ENCODE measurements at regions not wholly inside any gene's neighbourhood (a gene's known extent, or its start where the extent isn't known, plus 50 kb on each side); places are given as distances from the start of the nearest gene placed in this dataset.

- Histone ChIP-seq H3K36me3 (ENCODE audit: control insufficient read depth in 2 of 2, insufficient read depth in 2 of 2, low read length in 1 of 2) (no peaks in the 10 kb centered on the region), H3K27ac (ENCODE audit: low read depth in 2 of 2, low read length in 1 of 2) (no peak overlapping the region), H3K4me3 (ENCODE audit: low read depth in 1 of 2, low read length in 2 of 2) (no peak overlapping the region), H3K4me1 (ENCODE audit: control insufficient read depth in 2 of 2, insufficient read depth in 2 of 2, low read length in 1 of 2) (no peaks in the 10 kb centered on the region), H3K27me3 (ENCODE audit: control insufficient read depth in 1 of 2, insufficient read depth in 2 of 2, low read length in 2 of 2) (no peaks in the 10 kb centered on the region), H3K9me3 (ENCODE audit: control insufficient read depth in 2 of 2, insufficient read depth in 1 of 2, low read depth in 1 of 2, low read length in 1 of 2) (no peaks in the 10 kb centered on the region)
- 76 to 87% methylated on average over 1 of the region's 1 CpG for WGBS, 2 donors
Measured at GRCh38 chr9:18357321-18357720, 116.6 kb upstream of the ADAMTSL1 start.

DNA sequence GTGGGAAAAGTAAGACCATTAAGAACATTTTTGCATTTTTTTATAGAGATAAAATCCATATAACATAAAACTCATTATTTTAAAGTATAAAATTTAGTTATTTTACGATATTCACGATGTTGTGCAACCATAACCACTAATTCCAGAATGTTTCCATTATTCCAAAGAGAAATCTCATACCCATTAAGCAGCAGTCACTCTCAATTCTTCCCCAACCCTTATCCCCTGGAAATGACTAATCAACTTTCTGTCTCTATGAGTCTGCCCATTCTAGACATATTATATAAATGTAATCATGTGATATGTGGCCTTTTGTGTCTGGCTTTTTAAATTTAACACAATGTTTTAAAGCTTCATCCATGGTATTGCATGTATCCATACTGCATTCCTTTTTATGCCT, 115.6 kb upstream of the ADAMTSL1 start:
- WGBS, 2 donors, result 83 to 96% methylated on average over 2 of the region's 2 CpGs
- no peak overlapping the region for H3K27ac ChIP-seq (ENCODE audit: low read depth in 2 of 2, low read length in 1 of 2)
- no peaks in the 10 kb centered on the region for H3K4me1 ChIP-seq (ENCODE audit: control insufficient read depth in 2 of 2, insufficient read depth in 2 of 2, low read length in 1 of 2)
- H3K4me3 ChIP-seq (ENCODE audit: low read depth in 1 of 2, low read length in 2 of 2), result no peak overlapping the region
- no peaks in the 10 kb centered on the region for H3K36me3 ChIP-seq (ENCODE audit: control insufficient read depth in 2 of 2, insufficient read depth in 2 of 2, low read length in 1 of 2)
- no peaks in the 10 kb centered on the region for H3K27me3 ChIP-seq (ENCODE audit: control insufficient read depth in 1 of 2, insufficient read depth in 2 of 2, low read length in 2 of 2)
- H3K9me3 ChIP-seq (ENCODE audit: control insufficient read depth in 2 of 2, insufficient read depth in 1 of 2, low read depth in 1 of 2, low read length in 1 of 2), result no peaks in the 10 kb centered on the region

DNA sequence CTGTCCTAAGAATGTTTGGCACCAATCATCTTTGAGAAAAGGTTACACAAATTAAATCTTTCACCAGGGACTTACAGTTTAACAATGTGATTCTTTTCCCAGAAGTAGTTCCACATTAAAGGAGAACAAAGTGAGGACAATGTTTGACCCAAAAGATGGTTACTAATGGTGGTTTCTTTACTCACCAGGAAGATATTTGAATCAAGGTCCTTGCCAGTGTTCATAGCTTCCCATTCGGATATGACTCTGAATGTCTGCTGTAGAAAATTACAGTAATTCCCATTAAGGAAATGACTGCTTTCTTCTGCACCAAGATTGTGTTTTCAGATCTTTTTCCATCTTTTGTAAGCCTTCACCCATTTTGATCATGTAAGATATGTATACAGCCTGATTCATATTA, 114.6 kb upstream of the ADAMTSL1 start:
- H3K9me3 ChIP-seq (ENCODE audit: control insufficient read depth in 2 of 2, insufficient read depth in 1 of 2, low read depth in 1 of 2, low read length in 1 of 2), result no peaks in the 10 kb centered on the region
- H3K4me1 ChIP-seq (ENCODE audit: control insufficient read depth in 2 of 2, insufficient read depth in 2 of 2, low read length in 1 of 2), result no peaks in the 10 kb centered on the region
- WGBS, 2 donors, result 76 to 80% methylated on average over 1 of the region's 1 CpG
- H3K27ac ChIP-seq (ENCODE audit: low read depth in 2 of 2, low read length in 1 of 2), result no peak overlapping the region
- H3K27me3 ChIP-seq (ENCODE audit: control insufficient read depth in 1 of 2, insufficient read depth in 2 of 2, low read length in 2 of 2), result no peaks in the 10 kb centered on the region
- no peaks in the 10 kb centered on the region for H3K36me3 ChIP-seq (ENCODE audit: control insufficient read depth in 2 of 2, insufficient read depth in 2 of 2, low read length in 1 of 2)
- no peak overlapping the region for H3K4me3 ChIP-seq (ENCODE audit: low read depth in 1 of 2, low read length in 2 of 2)

DNA sequence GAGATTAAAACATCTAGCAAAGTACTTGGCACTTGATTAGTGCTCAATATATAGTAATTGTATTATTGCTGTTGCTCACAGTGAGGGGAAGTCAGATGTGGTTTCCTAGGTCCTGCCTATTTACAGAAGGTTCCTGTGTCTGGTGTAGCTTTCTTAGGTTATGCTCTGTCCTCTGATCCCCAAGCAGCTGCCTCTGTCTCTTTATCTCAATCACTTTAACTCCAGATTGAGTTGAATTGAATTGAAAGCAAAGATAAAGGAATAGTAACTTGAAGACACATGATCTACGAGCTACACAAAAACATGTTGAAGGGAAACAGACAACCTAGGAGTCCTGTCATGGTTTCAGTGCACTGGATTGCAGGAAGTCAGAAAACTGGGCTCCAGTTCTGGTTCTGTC, 113.9 kb upstream of the ADAMTSL1 start:
- H3K4me3 ChIP-seq (ENCODE audit: low read depth in 1 of 2, low read length in 2 of 2), result no peak overlapping the region
- WGBS, 2 donors, result 59 to 78% methylated on average over 1 of the region's 1 CpG

DNA sequence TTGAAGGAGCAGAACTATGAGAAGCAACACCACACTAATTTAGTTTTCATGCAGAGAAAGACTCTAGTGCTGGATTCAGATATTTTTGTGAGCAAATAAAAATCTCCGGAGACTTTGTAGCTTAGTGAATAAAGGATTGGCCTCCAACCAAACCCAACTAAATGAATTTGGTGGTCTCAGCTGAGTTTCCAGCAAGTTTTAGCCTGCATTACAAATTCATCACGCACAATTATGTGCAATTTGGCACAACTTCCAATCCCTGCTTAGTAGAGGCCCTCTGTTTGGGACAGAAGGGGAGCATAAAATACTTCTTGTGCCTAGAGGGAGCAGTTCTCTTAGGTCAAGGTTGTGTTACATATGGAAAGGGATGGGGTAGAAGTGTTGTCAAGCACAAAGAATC, 112.3 kb upstream of the ADAMTSL1 start:
- WGBS, 2 donors, result 51 to 67% methylated on average over 2 of the region's 2 CpGs
- Histone ChIP-seq H3K4me3 (ENCODE audit: low read depth in 1 of 2, low read length in 2 of 2) (no peak overlapping the region), H3K4me1 (ENCODE audit: control insufficient read depth in 2 of 2, insufficient read depth in 2 of 2, low read length in 1 of 2) (no peaks in the 10 kb centered on the region), H3K36me3 (ENCODE audit: control insufficient read depth in 2 of 2, insufficient read depth in 2 of 2, low read length in 1 of 2) (no peaks in the 10 kb centered on the region), H3K27me3 (ENCODE audit: control insufficient read depth in 1 of 2, insufficient read depth in 2 of 2, low read length in 2 of 2) (no peaks in the 10 kb centered on the region), H3K27ac (ENCODE audit: low read depth in 2 of 2, low read length in 1 of 2) (no peak overlapping the region), H3K9me3 (ENCODE audit: control insufficient read depth in 2 of 2, insufficient read depth in 1 of 2, low read depth in 1 of 2, low read length in 1 of 2) (no peaks in the 10 kb centered on the region)

More for the DNA sequence above, 113.9 kb upstream of the ADAMTSL1 start:
- Histone ChIP-seq H3K27me3 (ENCODE audit: control insufficient read depth in 1 of 2, insufficient read depth in 2 of 2, low read length in 2 of 2) (no peaks in the 10 kb centered on the region), H3K4me1 (ENCODE audit: control insufficient read depth in 2 of 2, insufficient read depth in 2 of 2, low read length in 1 of 2) (no peaks in the 10 kb centered on the region), H3K9me3 (ENCODE audit: control insufficient read depth in 2 of 2, insufficient read depth in 1 of 2, low read depth in 1 of 2, low read length in 1 of 2) (no peaks in the 10 kb centered on the region), H3K36me3 (ENCODE audit: control insufficient read depth in 2 of 2, insufficient read depth in 2 of 2, low read length in 1 of 2) (no peaks in the 10 kb centered on the region), H3K27ac (ENCODE audit: low read depth in 2 of 2, low read length in 1 of 2) (no peak overlapping the region)

GRCh38 chr9:18362166-18362565, 111.8 kb upstream of the ADAMTSL1 start:
- WGBS, 2 donors, result 76 to 85% methylated on average over 1 of the region's 1 CpG
- Histone ChIP-seq H3K27ac (ENCODE audit: low read depth in 2 of 2, low read length in 1 of 2) (no peak overlapping the region), H3K27me3 (ENCODE audit: control insufficient read depth in 1 of 2, insufficient read depth in 2 of 2, low read length in 2 of 2) (no peaks in the 10 kb centered on the region), H3K4me1 (ENCODE audit: control insufficient read depth in 2 of 2, insufficient read depth in 2 of 2, low read length in 1 of 2) (no peaks in the 10 kb centered on the region), H3K9me3 (ENCODE audit: control insufficient read depth in 2 of 2, insufficient read depth in 1 of 2, low read depth in 1 of 2, low read length in 1 of 2) (no peaks in the 10 kb centered on the region), H3K36me3 (ENCODE audit: control insufficient read depth in 2 of 2, insufficient read depth in 2 of 2, low read length in 1 of 2) (no peaks in the 10 kb centered on the region), H3K4me3 (ENCODE audit: low read depth in 1 of 2, low read length in 2 of 2) (no peak overlapping the region)

DNA sequence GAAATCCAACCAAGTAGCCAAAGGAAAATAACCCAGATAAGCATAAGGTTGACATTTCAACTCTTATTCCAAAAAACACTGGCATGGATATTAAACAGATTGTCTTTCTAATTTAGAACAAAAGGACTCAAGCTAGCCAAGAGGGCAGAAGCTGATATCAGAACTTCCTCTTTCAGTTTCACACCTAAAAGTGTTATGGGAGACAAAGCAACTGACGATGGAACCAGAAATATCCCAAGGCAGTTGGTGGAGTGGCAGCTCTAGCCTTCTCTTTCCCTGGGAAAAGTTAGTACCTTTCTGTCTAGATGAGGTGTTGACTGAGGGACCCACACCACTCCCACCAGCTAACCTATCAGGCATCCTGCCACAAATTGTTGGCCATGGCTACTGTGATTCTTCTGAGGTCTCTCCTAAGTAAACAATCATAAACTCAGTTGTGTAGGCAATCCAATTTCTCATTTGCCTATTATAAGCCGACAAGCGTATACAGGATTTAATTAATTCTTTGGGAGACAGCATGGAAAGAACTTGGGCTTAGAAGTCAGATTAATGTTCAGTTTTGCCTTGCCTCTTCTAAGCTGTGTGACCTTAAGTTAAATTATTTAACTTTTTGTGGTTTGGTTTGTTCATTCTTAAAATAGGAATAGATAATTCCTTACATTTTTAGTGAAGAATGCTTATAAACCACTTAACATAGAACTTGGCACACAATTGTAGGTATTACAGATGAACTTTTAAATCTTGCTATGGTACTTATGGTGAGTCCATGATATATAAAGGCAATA, 110.9 kb upstream of the ADAMTSL1 start:
- 25% methylated on average over 3 of the region's 3 CpGs for WGBS, 2 donors
- no peak overlapping the region for H3K27ac ChIP-seq (ENCODE audit: low read depth in 2 of 2, low read length in 1 of 2)
- H3K9me3 ChIP-seq (ENCODE audit: control insufficient read depth in 2 of 2, insufficient read depth in 1 of 2, low read depth in 1 of 2, low read length in 1 of 2), result no peaks in the 10 kb centered on the region
- H3K4me1 ChIP-seq (ENCODE audit: control insufficient read depth in 2 of 2, insufficient read depth in 2 of 2, low read length in 1 of 2), result no peaks in the 10 kb centered on the region
- H3K36me3 ChIP-seq (ENCODE audit: control insufficient read depth in 2 of 2, insufficient read depth in 2 of 2, low read length in 1 of 2), result no peaks in the 10 kb centered on the region
- H3K27me3 ChIP-seq (ENCODE audit: control insufficient read depth in 1 of 2, insufficient read depth in 2 of 2, low read length in 2 of 2), result no peaks in the 10 kb centered on the region
- H3K4me3 ChIP-seq (ENCODE audit: low read depth in 1 of 2, low read length in 2 of 2), result no peak overlapping the region

DNA sequence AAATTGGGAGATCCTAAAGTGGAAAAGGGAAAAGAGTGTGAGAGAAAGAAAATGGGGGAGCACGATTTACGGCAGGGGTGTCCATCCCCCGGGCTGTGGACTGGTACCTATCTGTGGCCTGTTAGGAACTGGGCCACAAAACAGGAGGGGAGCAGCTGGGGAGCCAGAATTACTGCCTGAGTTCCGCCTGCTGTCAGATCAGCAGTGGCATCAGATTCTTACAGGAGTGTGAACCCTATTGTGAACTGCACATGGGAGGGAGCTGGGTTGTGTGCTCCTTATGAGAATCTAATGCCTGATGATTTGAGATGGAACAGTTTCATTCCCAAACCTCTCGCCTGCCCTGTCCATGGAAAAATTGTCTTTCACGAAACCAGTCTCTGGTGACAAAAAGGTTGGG, 108.3 kb upstream of the ADAMTSL1 start:
- H3K27me3 ChIP-seq (ENCODE audit: control insufficient read depth in 1 of 2, insufficient read depth in 2 of 2, low read length in 2 of 2), result no peaks in the 10 kb centered on the region
- no peak overlapping the region for H3K27ac ChIP-seq (ENCODE audit: low read depth in 2 of 2, low read length in 1 of 2)
- no peaks in the 10 kb centered on the region for H3K36me3 ChIP-seq (ENCODE audit: control insufficient read depth in 2 of 2, insufficient read depth in 2 of 2, low read length in 1 of 2)
- H3K9me3 ChIP-seq (ENCODE audit: control insufficient read depth in 2 of 2, insufficient read depth in 1 of 2, low read depth in 1 of 2, low read length in 1 of 2), result no peaks in the 10 kb centered on the region
- WGBS, 2 donors, result 86 to 91% methylated on average over 6 of the region's 6 CpGs
- no peaks in the 10 kb centered on the region for H3K4me1 ChIP-seq (ENCODE audit: control insufficient read depth in 2 of 2, insufficient read depth in 2 of 2, low read length in 1 of 2)
- no peak overlapping the region for H3K4me3 ChIP-seq (ENCODE audit: low read depth in 1 of 2, low read length in 2 of 2)

DNA sequence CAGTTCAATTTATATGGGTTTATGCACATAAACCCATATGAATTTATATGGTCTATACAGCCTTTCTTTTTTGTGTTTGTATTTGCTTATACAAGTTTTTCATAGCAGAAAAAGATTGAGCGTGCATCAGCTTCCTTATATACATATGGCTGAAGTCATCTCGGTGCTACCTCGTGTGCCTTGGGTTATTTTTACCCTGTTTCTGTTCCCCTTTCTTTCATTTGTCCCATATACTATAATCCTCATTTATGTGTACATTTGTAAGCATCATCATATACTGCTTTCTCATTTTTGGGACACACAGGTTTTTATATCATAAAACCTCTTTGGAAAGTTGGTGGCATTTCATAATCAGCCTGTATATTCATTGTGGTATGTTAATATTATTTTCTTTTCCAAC, 107.8 kb upstream of the ADAMTSL1 start:
- 83% methylated on average over 3 of the region's 3 CpGs for WGBS, 2 donors
- Histone ChIP-seq H3K27me3 (ENCODE audit: control insufficient read depth in 1 of 2, insufficient read depth in 2 of 2, low read length in 2 of 2) (no peaks in the 10 kb centered on the region), H3K4me3 (ENCODE audit: low read depth in 1 of 2, low read length in 2 of 2) (no peak overlapping the region), H3K4me1 (ENCODE audit: control insufficient read depth in 2 of 2, insufficient read depth in 2 of 2, low read length in 1 of 2) (no peaks in the 10 kb centered on the region), H3K27ac (ENCODE audit: low read depth in 2 of 2, low read length in 1 of 2) (no peak overlapping the region), H3K36me3 (ENCODE audit: control insufficient read depth in 2 of 2, insufficient read depth in 2 of 2, low read length in 1 of 2) (no peaks in the 10 kb centered on the region), H3K9me3 (ENCODE audit: control insufficient read depth in 2 of 2, insufficient read depth in 1 of 2, low read depth in 1 of 2, low read length in 1 of 2) (no peaks in the 10 kb centered on the region)

DNA sequence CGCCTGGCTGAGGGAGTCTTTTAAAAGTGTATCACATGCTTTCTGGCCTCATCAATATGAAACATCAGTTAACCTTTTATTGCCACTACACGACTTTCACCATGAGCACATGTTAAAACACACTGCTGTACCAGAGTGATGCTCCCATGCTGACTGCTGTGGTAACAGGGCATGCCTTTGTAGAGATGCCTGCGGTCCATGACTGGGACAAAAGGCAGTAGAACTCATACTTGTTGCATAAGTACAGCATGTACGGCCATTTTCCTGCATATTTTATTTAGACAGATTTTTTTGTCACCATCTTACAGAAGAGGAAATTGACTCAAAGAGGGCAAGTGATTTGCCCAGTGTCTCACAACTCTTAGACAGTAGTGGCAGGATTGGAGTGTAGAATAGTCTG, 105.7 kb upstream of the ADAMTSL1 start:
- no peak overlapping the region for H3K27ac ChIP-seq (ENCODE audit: low read depth in 2 of 2, low read length in 1 of 2)
- H3K36me3 ChIP-seq (ENCODE audit: control insufficient read depth in 2 of 2, insufficient read depth in 2 of 2, low read length in 1 of 2), result no peaks in the 10 kb centered on the region
- no peaks in the 10 kb centered on the region for H3K9me3 ChIP-seq (ENCODE audit: control insufficient read depth in 2 of 2, insufficient read depth in 1 of 2, low read depth in 1 of 2, low read length in 1 of 2)
- H3K27me3 ChIP-seq (ENCODE audit: control insufficient read depth in 1 of 2, insufficient read depth in 2 of 2, low read length in 2 of 2), result no peaks in the 10 kb centered on the region
- no peaks in the 10 kb centered on the region for H3K4me1 ChIP-seq (ENCODE audit: control insufficient read depth in 2 of 2, insufficient read depth in 2 of 2, low read length in 1 of 2)
- no peak overlapping the region for H3K4me3 ChIP-seq (ENCODE audit: low read depth in 1 of 2, low read length in 2 of 2)
- 91 to 93% methylated on average over 4 of the region's 4 CpGs for WGBS, 2 donors

Measured in esophagus (tissue), 2 donors.